HepG2 (cell line): ENCODE measurements at regions not wholly inside any gene's neighbourhood (a gene's known extent, or its start where the extent isn't known, plus 50 kb on each side); places are given as distances from the start of the nearest gene placed in this dataset.

Experiments
- ATAC-seq: fragments of 200-7000 bp; cut with Tn5 transposase; 3 replicates; pipeline ENCODE4 v1.9.1; 2020; ENCODE audit warnings: mild to moderate bottlenecking, moderate library complexity
- BruUV-seq: library from RNA; stranded (reverse); fragments of 400-500 nt; replicated peaks from 2 replicates; lab custom pipeline; 2021; lab: Mats Ljungman, UMichigan
- CTCF ChIA-PET: fragments of 300-600 bp; formaldehyde crosslinking; extraction: SDS; loops from one replicate; lab custom pipeline; 2021; ENCODE audit warnings: low total read pairs, inconsistent platforms, low intra/inter-chr PET ratio; lab: Yijun Ruan, JAX
- POLR2A ChIA-PET: fragments of 350-600 bp; sonication (Branson Sonifier 250); formaldehyde crosslinking; loops from one replicate; lab custom pipeline; 2020; ENCODE audit warnings: antibody characterized with exemption, inconsistent platforms; lab: Yijun Ruan, JAX
- DNase-seq: peaks from one replicate; pipeline ENCODE4 v3.0.0-alpha.2; 2015; ENCODE audit warnings: low spot score
- FAIRE-seq: peaks from 3 replicates; lab custom pipeline; 2011; peaks lifted over from hg19 to GRCh38; lab: Jason Lieb, UNC
- H2AFZ ChIP-seq: one replicate; pipeline ENCODE4 v1.6.1; 2011; ENCODE audit warnings: low read length, inconsistent platforms
- H3K27ac ChIP-seq: fragments of 300-600 bp; 3 replicates; pipeline ENCODE4 v1.8.0; 2011; ENCODE audit warnings: mixed run types, mild to moderate bottlenecking, mixed read lengths, low read length, inconsistent platforms; ENCODE audit not compliant: insufficient read depth; ENCODE audit errors: extremely low read length
- H3K27me3 ChIP-seq, 2 experiments: fragments of 200-600 bp in 1 of 2; 2 replicates in 1 of 2; 3 replicates in 1 of 2; pipeline versions ENCODE4 v1.6.0 to v1.8.0; 2011; ENCODE audit warnings: low read length in 2 of 2, mild to moderate bottlenecking in 2 of 2, moderate library complexity in 2 of 2, inconsistent platforms in 1 of 2; ENCODE audit not compliant: insufficient read depth in 2 of 2, control insufficient read depth in 1 of 2
- H3K36me3 ChIP-seq, 2 experiments: fragments of 200-600 bp in 1 of 2; replicated peaks in 1 of 2; 2 replicates in 1 of 2; 3 replicates in 1 of 2; pipeline versions ENCODE4 v1.5.1 to v1.8.0; 2011; ENCODE audit warnings: low read length in 2 of 2, inconsistent platforms in 1 of 2; ENCODE audit not compliant: insufficient read depth in 2 of 2, control insufficient read depth in 1 of 2
- H3K4me1 ChIP-seq: 2 replicates; pipeline ENCODE4 v1.5.1; 2012; ENCODE audit warnings: low read length, inconsistent platforms; ENCODE audit not compliant: insufficient read depth
- H3K4me2 ChIP-seq: 2 replicates; pipeline ENCODE4 v1.6.0; 2011; ENCODE audit warnings: low read depth, low read length, inconsistent platforms
- H3K4me3 ChIP-seq, 3 experiments: fragments of 200-600 bp in 1 of 3; sonication (generic), shearing (Covaris generic) in 1 of 3; replicated peaks in 1 of 3; 2 replicates each; pipeline ENCODE4 v1.5.1; 2011 to 2016; ENCODE audit warnings: low read length in 3 of 3, inconsistent platforms in 2 of 3, low read depth in 2 of 3, mild to moderate bottlenecking in 2 of 3, control low read depth in 1 of 3, mixed read lengths in 1 of 3; ENCODE audit not compliant: insufficient read depth in 1 of 3
- H3K79me2 ChIP-seq: one replicate; pipeline ENCODE4 v1.6.1; 2011; ENCODE audit warnings: low read length, inconsistent platforms; ENCODE audit not compliant: insufficient read depth
- H3K9ac ChIP-seq: 2 replicates; pipeline ENCODE4 v1.6.0; 2011; ENCODE audit warnings: mild to moderate bottlenecking, low read depth, low read length, inconsistent platforms; ENCODE audit not compliant: insufficient read depth
- H3K9me3 ChIP-seq: 2 replicates; pipeline ENCODE4 v1.5.1; 2012; ENCODE audit warnings: mild to moderate bottlenecking, low read length
- H4K20me1 ChIP-seq: 2 replicates; pipeline ENCODE4 v1.6.0; 2011; ENCODE audit warnings: inconsistent platforms, mild to moderate bottlenecking, low read length, moderate library complexity; ENCODE audit not compliant: insufficient read depth
- MTF1 ChIP-seq: sonication (generic); formaldehyde crosslinking; IDR thresholded peaks from 2 replicates; pipeline ENCODE4 v1.5.0; 2020; ENCODE audit warnings: missing genetic modification reagents
- NFIB ChIP-seq: sonication (generic); formaldehyde crosslinking; IDR thresholded peaks from 2 replicates; pipeline ENCODE4 v1.9.0; 2021; ENCODE audit warnings: missing genetic modification reagents, mild to moderate bottlenecking, borderline replicate concordance
- PRPF4 ChIP-seq: fragments of 200-400 bp; formaldehyde crosslinking; IDR thresholded peaks from 2 replicates; pipeline ENCODE4 v1.6.1; 2016; ENCODE audit warnings: low read length, low read depth; ENCODE audit not compliant: poor library complexity, severe bottlenecking
- PTBP1 ChIP-seq: fragments of 200-400 bp; formaldehyde crosslinking; IDR thresholded peaks from 2 replicates; pipeline ENCODE4 v1.6.1; 2018; ENCODE audit warnings: low read length, low read depth; ENCODE audit not compliant: poor library complexity, severe bottlenecking
- ZNF235 ChIP-seq: sonication (generic); formaldehyde crosslinking; IDR thresholded peaks from 2 replicates; pipeline ENCODE4 v1.8.1; 2023; ENCODE audit warnings: mild to moderate bottlenecking, missing genetic modification reagents, borderline replicate concordance
- ZNF484 ChIP-seq: sonication (generic); formaldehyde crosslinking; IDR thresholded peaks from 2 replicates; pipeline ENCODE4 v1.5.1; 2020; ENCODE audit warnings: mild to moderate bottlenecking, low read depth, missing genetic modification reagents, borderline replicate concordance
- WGBS: methylation state at CpG from one replicate; pipeline ENCODE4 v1.1.6; 2017; ENCODE audit warnings: low lambda C conversion rate; 5-methylcytosine and 5-hydroxymethylcytosine counted together
- in situ Hi-C: cut with HindIII; loops from 2 replicates; pipeline ENCODE4 v1.10.0; 2017; ENCODE audit warnings: low pct_unique_long_range_greater_than_20kb; ENCODE audit not compliant: extremely low pct_ligation_motif_present
- intact Hi-C: fragments of 100-400 bp; cut with micrococcal nuclease; formaldehyde crosslinking; loops from one replicate; pipeline ENCODE4 v1.10.0; 2022; ENCODE audit not compliant: unreplicated experiment
- TF ChIP-seq, protein P1 (sequence below), 2 experiments: fragments of 450-650 bp in 1 of 2; sonication (generic) in 1 of 2; formaldehyde crosslinking; IDR thresholded peaks; 2 replicates each; pipeline versions ENCODE4 v1.5.0 to v1.8.0; 2020 to 2022; ENCODE audit warnings: mild to moderate bottlenecking in 1 of 2, missing genetic modification reagents in 1 of 2

DNA sequence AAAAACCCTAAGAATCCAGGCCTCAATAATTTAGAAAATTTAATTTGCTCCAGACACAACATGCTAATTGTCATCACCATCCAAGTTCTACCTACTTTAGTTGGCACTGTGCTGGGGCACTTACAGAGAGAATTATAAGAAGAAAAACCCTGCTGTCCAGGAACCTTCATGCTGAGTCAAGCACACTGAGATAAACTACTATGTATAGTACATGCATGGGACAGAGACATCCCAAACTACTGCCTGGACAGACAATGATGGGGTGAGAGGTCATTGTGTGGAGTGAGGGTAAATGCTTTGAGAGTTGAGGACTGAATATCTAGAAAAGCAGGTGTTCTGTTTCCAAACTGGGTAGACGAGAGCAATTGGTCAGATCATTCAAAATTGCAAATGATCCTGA lies 135.3 kb upstream of the CTTNBP2NL start (continued):
- TF ChIP-seq NFIB: no peak

DNA sequence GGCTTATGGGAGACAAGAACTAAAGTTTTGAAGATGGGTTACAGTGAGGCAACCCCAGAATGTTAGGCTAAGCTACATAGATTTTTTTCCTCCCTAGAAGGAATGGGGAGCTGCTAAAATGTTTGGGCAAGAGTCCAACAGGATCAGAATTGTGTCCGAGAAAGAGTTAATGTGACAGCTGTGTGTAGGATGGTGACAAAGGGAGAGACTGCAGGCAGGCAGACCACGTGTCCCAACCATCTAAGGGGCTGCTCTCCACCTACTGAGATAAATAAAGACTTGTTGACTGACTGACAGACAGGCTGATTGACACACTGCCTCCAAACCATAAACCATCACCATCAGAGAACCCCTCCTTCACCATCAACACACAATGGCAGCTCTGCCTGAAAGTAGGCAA lies 133.7 kb upstream of the CTTNBP2NL start:
- Histone ChIP-seq H3K9me3 (no peaks in the 10 kb centered on the region), H3K4me3 (no peak overlapping the region), H2AFZ (no peak overlapping the region), H3K4me1 (no peaks in the 10 kb centered on the region), H3K27me3 (no peaks in the 10 kb centered on the region; a peak in 1 of 5 replicates), H3K9ac (no peak overlapping the region), H3K4me2 (no peak overlapping the region), H4K20me1 (no peaks in the 10 kb centered on the region), H3K79me2 (no peaks in the 10 kb centered on the region), H3K27ac (no peak overlapping the region), H3K36me3 (no peaks in the 10 kb centered on the region)
- ChIA-PET CTCF (no interaction called here), POLR2A (no interaction called here)
- in situ Hi-C loops: no loop called here
- WGBS: 0% methylated on average over 2 of the region's 2 CpGs
- no TSS peak for BruUV-seq
- no peak for TF ChIP-seq MTF1 (CRISPR knock-in tag)
- no peak for TF ChIP-seq PTBP1
- no peak for TF ChIP-seq ZNF484 (CRISPR knock-in tag)
- no peak for TF ChIP-seq PRPF4
- TF ChIP-seq ZNF235 (CRISPR knock-in tag): no peak
- TF ChIP-seq, protein P1, sequence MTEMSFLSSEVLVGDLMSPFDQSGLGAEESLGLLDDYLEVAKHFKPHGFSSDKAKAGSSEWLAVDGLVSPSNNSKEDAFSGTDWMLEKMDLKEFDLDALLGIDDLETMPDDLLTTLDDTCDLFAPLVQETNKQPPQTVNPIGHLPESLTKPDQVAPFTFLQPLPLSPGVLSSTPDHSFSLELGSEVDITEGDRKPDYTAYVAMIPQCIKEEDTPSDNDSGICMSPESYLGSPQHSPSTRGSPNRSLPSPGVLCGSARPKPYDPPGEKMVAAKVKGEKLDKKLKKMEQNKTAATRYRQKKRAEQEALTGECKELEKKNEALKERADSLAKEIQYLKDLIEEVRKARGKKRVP (CRISPR knock-in tag; IDR thresholded peaks at IDR 0.05): no peak
- intact Hi-C loops: no loop called here
- ATAC-seq (no peak), DNase-seq (no peak), FAIRE-seq (no peak)
